ENCODE measurements at regions not wholly inside any gene's neighbourhood (a gene's known extent, or its start where the extent isn't known, plus 50 kb on each side); places are given as distances from the start of the nearest gene placed in this dataset.

GRCh38 chr12:130064999-130065398 lies 97.3 kb upstream of the FZD10 start:
- H3K9me3 Mint-ChIP-seq (ENCODE audit: unreplicated experiment): peaks cover 11% of the 10 kb centered on the region
- POLR2A ChIA-PET: no interaction called here
- H3K36me3 Mint-ChIP-seq (ENCODE audit: insufficient read depth, unreplicated experiment): peaks cover 4% of the 10 kb centered on the region
- no peak for TF ChIP-seq CTCF (IDR thresholded peaks at IDR 0.05; ENCODE audit: unreplicated experiment)
- no peak overlapping the region for H3K4me3 Mint-ChIP-seq (ENCODE audit: unreplicated experiment)
- CTCF ChIA-PET: interaction anchor here (0.7 to 2.9 kb wide), 3 partner anchors 18 to 62 kb away, joined by 3 to 15 read pairs (median 3); no protein-coding TSS in a partner anchor
- H3K27ac Mint-ChIP-seq (ENCODE audit: low read depth, unreplicated experiment): no peak overlapping the region
- DNase-seq (ENCODE audit: unreplicated experiment): peak; percentile 25
- no TSS peak for BruUV-seq (replicated peaks)
- no peaks in the 10 kb centered on the region for H3K4me1 Mint-ChIP-seq (ENCODE audit: insufficient read depth, unreplicated experiment)
- intact Hi-C loops (cut with micrococcal nuclease): no loop called here
- H3K27me3 Mint-ChIP-seq (ENCODE audit: insufficient read depth, unreplicated experiment): no peaks in the 10 kb centered on the region

GRCh38 chr12:130066742-130067141 lies 95.5 kb upstream of the FZD10 start:
- no peak overlapping the region for H3K27ac Mint-ChIP-seq (ENCODE audit: low read depth, unreplicated experiment)
- POLR2A ChIA-PET: no interaction called here
- no peaks in the 10 kb centered on the region for H3K4me1 Mint-ChIP-seq (ENCODE audit: insufficient read depth, unreplicated experiment)
- no peak for DNase-seq (ENCODE audit: unreplicated experiment)
- peaks cover 4% of the 10 kb centered on the region for H3K36me3 Mint-ChIP-seq (ENCODE audit: insufficient read depth, unreplicated experiment)
- CTCF ChIA-PET: interaction anchor here (0.7 to 1.1 kb wide), 2 partner anchors 9 to 18 kb away, joined by 3 read pairs; no protein-coding TSS in a partner anchor
- no peak for TF ChIP-seq CTCF (IDR thresholded peaks at IDR 0.05; ENCODE audit: unreplicated experiment)
- H3K27me3 Mint-ChIP-seq (ENCODE audit: insufficient read depth, unreplicated experiment): no peaks in the 10 kb centered on the region
- BruUV-seq (replicated peaks): no TSS peak
- H3K9me3 Mint-ChIP-seq (ENCODE audit: unreplicated experiment): no peaks in the 10 kb centered on the region
- no peak overlapping the region for H3K4me3 Mint-ChIP-seq (ENCODE audit: unreplicated experiment)
- intact Hi-C loops (cut with micrococcal nuclease): no loop called here

- Mint-ChIP-seq H3K9me3 (ENCODE audit: unreplicated experiment) (no peaks in the 10 kb centered on the region), H3K27ac (ENCODE audit: low read depth, unreplicated experiment) (no peak overlapping the region), H3K4me3 (ENCODE audit: unreplicated experiment) (no peak overlapping the region), H3K4me1 (ENCODE audit: insufficient read depth, unreplicated experiment) (no peaks in the 10 kb centered on the region), H3K27me3 (ENCODE audit: insufficient read depth, unreplicated experiment) (no peaks in the 10 kb centered on the region), H3K36me3 (ENCODE audit: insufficient read depth, unreplicated experiment) (peaks cover 4% of the 10 kb centered on the region)
- intact Hi-C loops (cut with micrococcal nuclease): no loop called here
- no peak for DNase-seq (ENCODE audit: unreplicated experiment)
- no peak for TF ChIP-seq CTCF (IDR thresholded peaks at IDR 0.05; ENCODE audit: unreplicated experiment)
- POLR2A ChIA-PET: interaction anchor here (1.4 kb wide), 1 partner anchor 10 kb away, joined by 5 read pairs; no protein-coding TSS in a partner anchor
- no TSS peak for BruUV-seq (replicated peaks)
- CTCF ChIA-PET: interaction anchor here (1.0 to 1.1 kb wide), 2 partner anchors 15 to 18 kb away, joined by 5 read pairs; no protein-coding TSS in a partner anchor
Observed at GRCh38 chr12:130068741-130069140, 93.5 kb upstream of the FZD10 start.

- no peak overlapping the region for H3K4me3 Mint-ChIP-seq (ENCODE audit: unreplicated experiment)
- no peak overlapping the region for H3K27ac Mint-ChIP-seq (ENCODE audit: low read depth, unreplicated experiment)
- no TSS peak for BruUV-seq (replicated peaks)
- H3K9me3 Mint-ChIP-seq (ENCODE audit: unreplicated experiment): peaks cover under 1% of the 10 kb centered on the region
- no peaks in the 10 kb centered on the region for H3K27me3 Mint-ChIP-seq (ENCODE audit: insufficient read depth, unreplicated experiment)
- TF ChIP-seq CTCF (IDR thresholded peaks at IDR 0.05; ENCODE audit: unreplicated experiment): no peak
- no peak for DNase-seq (ENCODE audit: unreplicated experiment)
- peaks cover 4% of the 10 kb centered on the region for H3K36me3 Mint-ChIP-seq (ENCODE audit: insufficient read depth, unreplicated experiment)
- CTCF ChIA-PET: interaction anchor here (1.1 to 1.5 kb wide), 2 partner anchors 16 to 265 kb away, joined by 4 to 5 read pairs; no protein-coding TSS in a partner anchor
- intact Hi-C loops (cut with micrococcal nuclease): no loop called here
- POLR2A ChIA-PET: no interaction called here
- H3K4me1 Mint-ChIP-seq (ENCODE audit: insufficient read depth, unreplicated experiment): no peaks in the 10 kb centered on the region
Observed at GRCh38 chr12:130070126-130070611, 92.1 kb upstream of the FZD10 start.
